ENCODE measurements at regions not wholly inside any gene's neighbourhood (a gene's known extent, or its start where the extent isn't known, plus 50 kb on each side); places are given as distances from the start of the nearest gene placed in this dataset.

GRCh38 chr22:49010070-49010863 is 817.4 kb downstream of the BRD1 start:
- Histone ChIP-seq H3K27ac (no peak overlapping the region), H3K36me3 (no peaks in the 10 kb centered on the region), H3K4me3 (no peak overlapping the region), H3K9me3 (no peaks in the 10 kb centered on the region), H3K4me1 (no peaks in the 10 kb centered on the region), H3K27me3 (peaks cover 0 to 23% (median 0%) of the 10 kb centered on the region in 3 donors)
- WGBS, 2 donors = 53 to 76% methylated on average over 25 of the region's 25 CpGs
- TF ChIP-seq POLR2AphosphoS5 (IDR thresholded peaks at IDR 0.05) = no peak
- TF ChIP-seq EP300 (IDR thresholded peaks at IDR 0.05) = no peak
- TF ChIP-seq, protein P1, sequence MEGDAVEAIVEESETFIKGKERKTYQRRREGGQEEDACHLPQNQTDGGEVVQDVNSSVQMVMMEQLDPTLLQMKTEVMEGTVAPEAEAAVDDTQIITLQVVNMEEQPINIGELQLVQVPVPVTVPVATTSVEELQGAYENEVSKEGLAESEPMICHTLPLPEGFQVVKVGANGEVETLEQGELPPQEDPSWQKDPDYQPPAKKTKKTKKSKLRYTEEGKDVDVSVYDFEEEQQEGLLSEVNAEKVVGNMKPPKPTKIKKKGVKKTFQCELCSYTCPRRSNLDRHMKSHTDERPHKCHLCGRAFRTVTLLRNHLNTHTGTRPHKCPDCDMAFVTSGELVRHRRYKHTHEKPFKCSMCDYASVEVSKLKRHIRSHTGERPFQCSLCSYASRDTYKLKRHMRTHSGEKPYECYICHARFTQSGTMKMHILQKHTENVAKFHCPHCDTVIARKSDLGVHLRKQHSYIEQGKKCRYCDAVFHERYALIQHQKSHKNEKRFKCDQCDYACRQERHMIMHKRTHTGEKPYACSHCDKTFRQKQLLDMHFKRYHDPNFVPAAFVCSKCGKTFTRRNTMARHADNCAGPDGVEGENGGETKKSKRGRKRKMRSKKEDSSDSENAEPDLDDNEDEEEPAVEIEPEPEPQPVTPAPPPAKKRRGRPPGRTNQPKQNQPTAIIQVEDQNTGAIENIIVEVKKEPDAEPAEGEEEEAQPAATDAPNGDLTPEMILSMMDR (IDR thresholded peaks at IDR 0.05) = no peak
- no peak for TF ChIP-seq POLR2A (IDR thresholded peaks at IDR 0.05)
- DNase-seq = peak; percentile 45
- intact Hi-C loops (cut with DNase I) = no loop called here

GRCh38 chr22:49009359-49010063 is 818.2 kb downstream of the BRD1 start:
- no peaks in the 10 kb centered on the region for H3K36me3 ChIP-seq
- no peaks in the 10 kb centered on the region for H3K4me1 ChIP-seq
- no peak overlapping the region for H3K27ac ChIP-seq
- peaks cover 0 to 23% (median 0%) of the 10 kb centered on the region in 3 donors for H3K27me3 ChIP-seq
- H3K4me3 ChIP-seq = no peak overlapping the region
- no peak for TF ChIP-seq POLR2AphosphoS5 (IDR thresholded peaks at IDR 0.05)
- TF ChIP-seq, protein P1 (IDR thresholded peaks at IDR 0.05) = no peak
- no peak for TF ChIP-seq POLR2A (IDR thresholded peaks at IDR 0.05)
- TF ChIP-seq EP300 (IDR thresholded peaks at IDR 0.05) = no peak
- 75 to 89% methylated on average over 12 of the region's 12 CpGs for WGBS, 2 donors
- no peak for DNase-seq
- no peaks in the 10 kb centered on the region for H3K9me3 ChIP-seq
- intact Hi-C loops (cut with DNase I) = no loop called here

DNA sequence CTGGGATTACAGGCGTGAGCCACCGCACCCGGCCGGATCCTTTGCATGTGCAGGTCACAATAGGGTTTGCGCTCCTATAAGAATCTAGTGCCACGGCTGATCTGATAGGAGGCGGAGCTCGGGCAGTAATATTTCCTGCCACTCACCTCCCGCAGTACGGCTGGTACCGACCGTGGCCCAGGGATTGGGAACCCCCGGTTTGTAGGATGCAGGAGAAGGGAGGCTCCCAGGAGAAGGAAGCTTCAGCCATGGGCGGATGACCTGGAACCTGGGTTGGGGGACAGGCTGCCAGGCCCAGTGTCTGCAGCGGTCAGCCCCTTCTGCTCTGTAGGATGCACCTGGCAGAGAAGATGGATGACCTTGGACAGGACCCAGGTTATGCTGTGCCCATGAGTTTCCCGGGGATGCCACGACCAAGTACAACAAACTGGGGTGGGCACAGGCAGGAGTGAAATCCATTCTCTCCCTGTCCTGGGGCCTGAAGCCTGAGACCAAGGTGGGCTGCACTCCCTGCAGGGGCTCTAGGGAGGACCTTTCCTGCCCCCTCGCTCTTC is 818.9 kb downstream of the BRD1 start:
- DNase-seq = no peak
- no peaks in the 10 kb centered on the region for H3K9me3 ChIP-seq
- H3K27me3 ChIP-seq = peaks cover 0 to 23% (median 0%) of the 10 kb centered on the region in 3 donors
- WGBS, 2 donors = 90% methylated on average over 18 of the region's 18 CpGs
- H3K4me3 ChIP-seq = no peak overlapping the region
- intact Hi-C loops (cut with DNase I) = no loop called here
- no peaks in the 10 kb centered on the region for H3K36me3 ChIP-seq
- H3K27ac ChIP-seq = no peak overlapping the region
- no peaks in the 10 kb centered on the region for H3K4me1 ChIP-seq
- TF ChIP-seq POLR2A (IDR thresholded peaks at IDR 0.05) (no peak), POLR2AphosphoS5 (IDR thresholded peaks at IDR 0.05) (no peak), EP300 (IDR thresholded peaks at IDR 0.05) (no peak)
- TF ChIP-seq, protein P1 (IDR thresholded peaks at IDR 0.05) = no peak

GRCh38 chr22:49007013-49007653 is 820.5 kb downstream of the BRD1 start:
- 62 to 66% methylated on average over 12 of the region's 12 CpGs for WGBS, 2 donors
- Histone ChIP-seq H3K36me3 (no peaks in the 10 kb centered on the region), H3K27me3 (peaks cover 0 to 16% (median 0%) of the 10 kb centered on the region in 3 donors), H3K9me3 (no peaks in the 10 kb centered on the region), H3K4me3 (no peak overlapping the region), H3K4me1 (no peaks in the 10 kb centered on the region), H3K27ac (no peak overlapping the region)
- intact Hi-C loops (cut with DNase I) = no loop called here
- no peak for DNase-seq
- TF ChIP-seq EP300 (IDR thresholded peaks at IDR 0.05) = no peak
- no peak for TF ChIP-seq POLR2A (IDR thresholded peaks at IDR 0.05)
- TF ChIP-seq, protein P1 (IDR thresholded peaks at IDR 0.05) = no peak
- no peak for TF ChIP-seq POLR2AphosphoS5 (IDR thresholded peaks at IDR 0.05)
